HEK293 (cell line): ENCODE measurements at regions not wholly inside any gene's neighbourhood (a gene's known extent, or its start where the extent isn't known, plus 50 kb on each side); places are given as distances from the start of the nearest gene placed in this dataset.

Source experiments
- HOXA7 ChIP-seq: sonication (generic); formaldehyde crosslinking; IDR thresholded peaks from 2 replicates; pipeline ENCODE4 v1.8.1; 2022; ENCODE audit warnings: missing genetic modification reagents, borderline replicate concordance
- HOXD13 ChIP-seq: sonication (generic); formaldehyde crosslinking; IDR thresholded peaks from 2 replicates; pipeline ENCODE4 v1.8.0; 2022; ENCODE audit warnings: missing genetic modification reagents, borderline replicate concordance
- ZNF274 ChIP-seq, 2 experiments: fragments of 200-500 bp in 1 of 2; fragments of 450-650 bp in 1 of 2; sonication (Bioruptor generic) in 1 of 2; formaldehyde crosslinking in 1 of 2; IDR thresholded peaks; 2 replicates each; pipeline versions ENCODE4 v1.5.1 to v1.6.1; 2014 to 2016; ENCODE audit warnings: borderline replicate concordance in 1 of 2, inconsistent platforms in 1 of 2, low read length in 1 of 2, missing biosample characterization in 1 of 2, missing genetic modification characterization in 1 of 2
- ZNF585B ChIP-seq: fragments of 450-650 bp; formaldehyde crosslinking; IDR thresholded peaks from 2 replicates; pipeline ENCODE4 v1.5.1; 2016; ENCODE audit warnings: missing biosample characterization, missing genetic modification characterization
- ZSCAN30 ChIP-seq: fragments of 450-650 bp; IDR thresholded peaks from 2 replicates; pipeline ENCODE4 v1.5.1; 2018; ENCODE audit warnings: missing biosample characterization, mild to moderate bottlenecking, missing genetic modification characterization, moderate library complexity
- TF ChIP-seq, protein P1 (sequence below): fragments of 450-650 bp; formaldehyde crosslinking; IDR thresholded peaks from 2 replicates; pipeline ENCODE4 v1.5.1; 2016; ENCODE audit warnings: missing biosample characterization, missing genetic modification characterization
- TF ChIP-seq, protein P2 (sequence below): fragments of 450-650 bp; formaldehyde crosslinking; IDR thresholded peaks from 2 replicates; pipeline ENCODE4 v1.5.1; 2016; ENCODE audit warnings: missing biosample characterization, missing genetic modification characterization
- TF ChIP-seq, protein P3 (sequence below): fragments of 450-650 bp; formaldehyde crosslinking; IDR thresholded peaks from 2 replicates; pipeline ENCODE4 v1.5.1; 2016; ENCODE audit warnings: missing biosample characterization, missing genetic modification characterization

GRCh38 chr3:177375316-177375715, 178.0 kb upstream of the TBL1XR1 start:
- TF ChIP-seq, protein P1, sequence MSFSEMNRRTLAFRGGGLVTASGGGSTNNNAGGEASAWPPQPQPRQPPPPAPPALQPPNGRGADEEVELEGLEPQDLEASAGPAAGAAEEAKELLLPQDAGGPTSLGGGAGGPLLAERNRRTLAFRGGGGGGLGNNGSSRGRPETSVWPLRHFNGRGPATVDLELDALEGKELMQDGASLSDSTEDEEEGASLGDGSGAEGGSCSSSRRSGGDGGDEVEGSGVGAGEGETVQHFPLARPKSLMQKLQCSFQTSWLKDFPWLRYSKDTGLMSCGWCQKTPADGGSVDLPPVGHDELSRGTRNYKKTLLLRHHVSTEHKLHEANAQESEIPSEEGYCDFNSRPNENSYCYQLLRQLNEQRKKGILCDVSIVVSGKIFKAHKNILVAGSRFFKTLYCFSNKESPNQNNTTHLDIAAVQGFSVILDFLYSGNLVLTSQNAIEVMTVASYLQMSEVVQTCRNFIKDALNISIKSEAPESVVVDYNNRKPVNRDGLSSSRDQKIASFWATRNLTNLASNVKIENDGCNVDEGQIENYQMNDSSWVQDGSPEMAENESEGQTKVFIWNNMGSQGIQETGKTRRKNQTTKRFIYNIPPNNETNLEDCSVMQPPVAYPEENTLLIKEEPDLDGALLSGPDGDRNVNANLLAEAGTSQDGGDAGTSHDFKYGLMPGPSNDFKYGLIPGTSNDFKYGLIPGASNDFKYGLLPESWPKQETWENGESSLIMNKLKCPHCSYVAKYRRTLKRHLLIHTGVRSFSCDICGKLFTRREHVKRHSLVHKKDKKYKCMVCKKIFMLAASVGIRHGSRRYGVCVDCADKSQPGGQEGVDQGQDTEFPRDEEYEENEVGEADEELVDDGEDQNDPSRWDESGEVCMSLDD (tag by site-specific recombination): no peak
- TF ChIP-seq, protein P2, sequence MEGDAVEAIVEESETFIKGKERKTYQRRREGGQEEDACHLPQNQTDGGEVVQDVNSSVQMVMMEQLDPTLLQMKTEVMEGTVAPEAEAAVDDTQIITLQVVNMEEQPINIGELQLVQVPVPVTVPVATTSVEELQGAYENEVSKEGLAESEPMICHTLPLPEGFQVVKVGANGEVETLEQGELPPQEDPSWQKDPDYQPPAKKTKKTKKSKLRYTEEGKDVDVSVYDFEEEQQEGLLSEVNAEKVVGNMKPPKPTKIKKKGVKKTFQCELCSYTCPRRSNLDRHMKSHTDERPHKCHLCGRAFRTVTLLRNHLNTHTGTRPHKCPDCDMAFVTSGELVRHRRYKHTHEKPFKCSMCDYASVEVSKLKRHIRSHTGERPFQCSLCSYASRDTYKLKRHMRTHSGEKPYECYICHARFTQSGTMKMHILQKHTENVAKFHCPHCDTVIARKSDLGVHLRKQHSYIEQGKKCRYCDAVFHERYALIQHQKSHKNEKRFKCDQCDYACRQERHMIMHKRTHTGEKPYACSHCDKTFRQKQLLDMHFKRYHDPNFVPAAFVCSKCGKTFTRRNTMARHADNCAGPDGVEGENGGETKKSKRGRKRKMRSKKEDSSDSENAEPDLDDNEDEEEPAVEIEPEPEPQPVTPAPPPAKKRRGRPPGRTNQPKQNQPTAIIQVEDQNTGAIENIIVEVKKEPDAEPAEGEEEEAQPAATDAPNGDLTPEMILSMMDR (tag by site-specific recombination): no peak
- no peak for TF ChIP-seq HOXA7 (CRISPR knock-in tag)
- TF ChIP-seq ZNF585B: no peak
- TF ChIP-seq, protein P3, sequence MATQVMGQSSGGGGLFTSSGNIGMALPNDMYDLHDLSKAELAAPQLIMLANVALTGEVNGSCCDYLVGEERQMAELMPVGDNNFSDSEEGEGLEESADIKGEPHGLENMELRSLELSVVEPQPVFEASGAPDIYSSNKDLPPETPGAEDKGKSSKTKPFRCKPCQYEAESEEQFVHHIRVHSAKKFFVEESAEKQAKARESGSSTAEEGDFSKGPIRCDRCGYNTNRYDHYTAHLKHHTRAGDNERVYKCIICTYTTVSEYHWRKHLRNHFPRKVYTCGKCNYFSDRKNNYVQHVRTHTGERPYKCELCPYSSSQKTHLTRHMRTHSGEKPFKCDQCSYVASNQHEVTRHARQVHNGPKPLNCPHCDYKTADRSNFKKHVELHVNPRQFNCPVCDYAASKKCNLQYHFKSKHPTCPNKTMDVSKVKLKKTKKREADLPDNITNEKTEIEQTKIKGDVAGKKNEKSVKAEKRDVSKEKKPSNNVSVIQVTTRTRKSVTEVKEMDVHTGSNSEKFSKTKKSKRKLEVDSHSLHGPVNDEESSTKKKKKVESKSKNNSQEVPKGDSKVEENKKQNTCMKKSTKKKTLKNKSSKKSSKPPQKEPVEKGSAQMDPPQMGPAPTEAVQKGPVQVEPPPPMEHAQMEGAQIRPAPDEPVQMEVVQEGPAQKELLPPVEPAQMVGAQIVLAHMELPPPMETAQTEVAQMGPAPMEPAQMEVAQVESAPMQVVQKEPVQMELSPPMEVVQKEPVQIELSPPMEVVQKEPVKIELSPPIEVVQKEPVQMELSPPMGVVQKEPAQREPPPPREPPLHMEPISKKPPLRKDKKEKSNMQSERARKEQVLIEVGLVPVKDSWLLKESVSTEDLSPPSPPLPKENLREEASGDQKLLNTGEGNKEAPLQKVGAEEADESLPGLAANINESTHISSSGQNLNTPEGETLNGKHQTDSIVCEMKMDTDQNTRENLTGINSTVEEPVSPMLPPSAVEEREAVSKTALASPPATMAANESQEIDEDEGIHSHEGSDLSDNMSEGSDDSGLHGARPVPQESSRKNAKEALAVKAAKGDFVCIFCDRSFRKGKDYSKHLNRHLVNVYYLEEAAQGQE (tag by site-specific recombination): no peak
- no peak for TF ChIP-seq ZNF274 (IDR thresholded peaks at IDR 0.05; ENCODE audit: low read length)
- TF ChIP-seq ZNF274 (tag by site-specific recombination; IDR thresholded peaks at IDR 0.05; ENCODE audit: borderline replicate concordance): no peak
- no peak for TF ChIP-seq ZSCAN30 (tag by site-specific recombination)
- TF ChIP-seq HOXD13 (CRISPR knock-in tag): no peak
